ENCODE measurements at regions not wholly inside any gene's neighbourhood (a gene's known extent, or its start where the extent isn't known, plus 50 kb on each side); places are given as distances from the start of the nearest gene placed in this dataset.

GRCh38 chr3:137097386-137097785 lies 139.6 kb downstream of the IL20RB start:
- TF ChIP-seq CTCF (IDR thresholded peaks at IDR 0.05; ENCODE audit: low read length) (no peak), EZH2 (IDR thresholded peaks at IDR 0.05; ENCODE audit: borderline replicate concordance, low read length) (no peak)

All from OCI-LY1 (cell line).